ENCODE measurements at regions not wholly inside any gene's neighbourhood (a gene's known extent, or its start where the extent isn't known, plus 50 kb on each side); places are given as distances from the start of the nearest gene placed in this dataset.

- no peak for TF ChIP-seq CTCF (IDR thresholded peaks at IDR 0.05; ENCODE audit: unreplicated experiment)
- H3K9me3 Mint-ChIP-seq (ENCODE audit: unreplicated experiment): no peaks in the 10 kb centered on the region
- no peaks in the 10 kb centered on the region for H3K27me3 Mint-ChIP-seq (ENCODE audit: unreplicated experiment)
- no peak overlapping the region for H3K4me3 Mint-ChIP-seq (ENCODE audit: unreplicated experiment)
- no peak overlapping the region for H3K27ac Mint-ChIP-seq (ENCODE audit: unreplicated experiment)
- H3K4me1 Mint-ChIP-seq (ENCODE audit: unreplicated experiment): no peaks in the 10 kb centered on the region
- no peaks in the 10 kb centered on the region for H3K36me3 Mint-ChIP-seq (ENCODE audit: low read depth, unreplicated experiment)
- no peak for DNase-seq (ENCODE audit: low spot score)
Measured at GRCh38 chr9:18421391-18421790, 52.6 kb upstream of the ADAMTSL1 start.

- Mint-ChIP-seq H3K4me1 (ENCODE audit: unreplicated experiment) (no peaks in the 10 kb centered on the region), H3K27ac (ENCODE audit: unreplicated experiment) (no peak overlapping the region), H3K36me3 (ENCODE audit: low read depth, unreplicated experiment) (no peaks in the 10 kb centered on the region), H3K9me3 (ENCODE audit: unreplicated experiment) (no peaks in the 10 kb centered on the region), H3K4me3 (ENCODE audit: unreplicated experiment) (no peak overlapping the region), H3K27me3 (ENCODE audit: unreplicated experiment) (no peaks in the 10 kb centered on the region)
- DNase-seq (ENCODE audit: low spot score): no peak
- TF ChIP-seq CTCF (IDR thresholded peaks at IDR 0.05; ENCODE audit: unreplicated experiment): no peak
Measured at GRCh38 chr9:18422296-18423036, 51.5 kb upstream of the ADAMTSL1 start.

GRCh38 chr9:18423791-18424531 is 50.0 kb upstream of the ADAMTSL1 start:
- H3K9me3 Mint-ChIP-seq (ENCODE audit: unreplicated experiment): no peaks in the 10 kb centered on the region
- no peaks in the 10 kb centered on the region for H3K4me1 Mint-ChIP-seq (ENCODE audit: unreplicated experiment)
- no peak for DNase-seq (ENCODE audit: low spot score)
- H3K4me3 Mint-ChIP-seq (ENCODE audit: unreplicated experiment): no peak overlapping the region
- H3K27ac Mint-ChIP-seq (ENCODE audit: unreplicated experiment): no peak overlapping the region
- H3K27me3 Mint-ChIP-seq (ENCODE audit: unreplicated experiment): no peaks in the 10 kb centered on the region
- no peaks in the 10 kb centered on the region for H3K36me3 Mint-ChIP-seq (ENCODE audit: low read depth, unreplicated experiment)
- no peak for TF ChIP-seq CTCF (IDR thresholded peaks at IDR 0.05; ENCODE audit: unreplicated experiment)

All from endothelial cell (in vitro differentiated cells).